Neural progenitor cell (in vitro differentiated cells): ENCODE measurements at regions not wholly inside any gene's neighbourhood (a gene's known extent, or its start where the extent isn't known, plus 50 kb on each side); places are given as distances from the start of the nearest gene placed in this dataset.

Experiments
- EZH2 ChIP-seq: fragments of 200-600 bp; sonication (generic); IDR thresholded peaks from 2 replicates; pipeline ENCODE4 v1.6.1; 2017; ENCODE audit warnings: antibody characterized with exemption, mild to moderate bottlenecking, moderate library complexity
- TF ChIP-seq, protein P1 (sequence below): fragments of 200-600 bp; sonication (generic); IDR thresholded peaks from 2 replicates; pipeline ENCODE4 v1.5.1; 2017; ENCODE audit warnings: antibody characterized with exemption, mild to moderate bottlenecking

DNA sequence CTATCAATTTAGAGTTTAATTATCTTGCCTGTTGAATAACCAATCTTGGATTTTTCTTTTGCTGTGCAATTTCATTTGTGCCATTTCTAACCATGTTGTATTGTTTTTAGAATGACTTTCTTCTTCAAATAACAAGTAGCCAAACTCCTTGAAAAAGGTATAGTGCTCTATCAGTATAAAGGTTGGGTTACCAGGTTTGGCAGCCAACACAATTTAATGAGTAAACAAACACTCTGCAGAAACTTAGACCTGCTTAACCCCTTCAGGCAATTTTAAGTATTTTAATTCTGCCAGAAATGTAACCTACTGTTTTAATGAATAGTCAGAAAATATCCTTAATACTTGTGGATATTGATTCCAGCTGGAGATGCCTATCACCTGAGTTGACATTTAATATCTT, 299.8 kb downstream of the ARL4A start:
- TF ChIP-seq, protein P1, sequence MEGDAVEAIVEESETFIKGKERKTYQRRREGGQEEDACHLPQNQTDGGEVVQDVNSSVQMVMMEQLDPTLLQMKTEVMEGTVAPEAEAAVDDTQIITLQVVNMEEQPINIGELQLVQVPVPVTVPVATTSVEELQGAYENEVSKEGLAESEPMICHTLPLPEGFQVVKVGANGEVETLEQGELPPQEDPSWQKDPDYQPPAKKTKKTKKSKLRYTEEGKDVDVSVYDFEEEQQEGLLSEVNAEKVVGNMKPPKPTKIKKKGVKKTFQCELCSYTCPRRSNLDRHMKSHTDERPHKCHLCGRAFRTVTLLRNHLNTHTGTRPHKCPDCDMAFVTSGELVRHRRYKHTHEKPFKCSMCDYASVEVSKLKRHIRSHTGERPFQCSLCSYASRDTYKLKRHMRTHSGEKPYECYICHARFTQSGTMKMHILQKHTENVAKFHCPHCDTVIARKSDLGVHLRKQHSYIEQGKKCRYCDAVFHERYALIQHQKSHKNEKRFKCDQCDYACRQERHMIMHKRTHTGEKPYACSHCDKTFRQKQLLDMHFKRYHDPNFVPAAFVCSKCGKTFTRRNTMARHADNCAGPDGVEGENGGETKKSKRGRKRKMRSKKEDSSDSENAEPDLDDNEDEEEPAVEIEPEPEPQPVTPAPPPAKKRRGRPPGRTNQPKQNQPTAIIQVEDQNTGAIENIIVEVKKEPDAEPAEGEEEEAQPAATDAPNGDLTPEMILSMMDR = no peak
- TF ChIP-seq EZH2 = no peak
